ENCODE measurements at regions not wholly inside any gene's neighbourhood (a gene's known extent, or its start where the extent isn't known, plus 50 kb on each side); places are given as distances from the start of the nearest gene placed in this dataset.

DNA sequence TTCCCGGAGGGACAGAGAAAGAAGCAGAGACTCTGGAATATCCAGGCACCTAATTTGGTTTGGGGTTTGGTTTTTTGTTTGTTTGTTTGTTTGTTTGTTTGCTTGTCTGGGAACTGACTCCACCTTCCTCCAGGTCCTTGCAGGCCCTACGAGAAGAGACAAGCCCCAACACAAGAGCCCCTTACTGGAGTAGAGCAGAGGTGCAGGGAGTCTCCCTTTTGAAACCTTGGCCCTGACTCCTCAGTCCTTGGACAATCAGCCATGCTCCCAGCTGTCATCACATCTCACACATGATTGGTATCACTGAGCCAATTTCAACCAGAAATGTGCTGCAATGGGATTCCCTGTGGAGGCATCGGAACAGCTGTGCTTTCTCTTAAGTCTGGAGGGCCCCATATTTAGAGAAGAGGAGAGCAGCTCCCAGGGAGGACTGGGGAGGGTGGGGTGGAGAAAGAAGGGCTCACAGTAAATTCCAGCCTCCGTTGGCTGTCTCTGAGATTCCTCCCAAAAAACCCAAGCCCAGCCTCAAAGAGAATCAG lies 279.9 kb upstream of the NCKAP5 start:
- Histone ChIP-seq H2BK5ac (ENCODE audit: low read depth, low read length) (no peak overlapping the region), H3K4ac (replicated peaks; ENCODE audit: insufficient read length, low read depth, low read length) (no peak overlapping the region), H3K23ac (ENCODE audit: insufficient read length) (no peak overlapping the region), H2BK15ac (ENCODE audit: low read length) (no peak overlapping the region), H4K5ac (ENCODE audit: insufficient read length, low read depth, low read length) (no peak overlapping the region), H4K20me1 (replicated peaks in 1 of 2; ENCODE audit: control insufficient read depth in 1 of 2, insufficient read depth in 2 of 2, low read length in 2 of 2) (no peaks in the 10 kb centered on the region), H3K18ac (ENCODE audit: extremely low read depth, low read length) (no peak overlapping the region), H3K36me3 (ENCODE audit: control insufficient read depth in 2 of 4, insufficient read depth in 4 of 4, low read length in 3 of 4) (no peaks in the 10 kb centered on the region), H2BK120ac (replicated peaks; ENCODE audit: low read depth, low read length) (no peak overlapping the region), H2BK20ac (ENCODE audit: low read length) (no peak overlapping the region), H3K56ac (replicated peaks; ENCODE audit: insufficient read length, low read depth, low read length) (no peak overlapping the region), H3K79me1 (ENCODE audit: low read depth, low read length) (no peaks in the 10 kb centered on the region), H3K14ac (ENCODE audit: insufficient read length) (no peak overlapping the region), H2AFZ (ENCODE audit: low read length) (no peak overlapping the region), H3K4me2 (ENCODE audit: insufficient read depth in 1 of 2, low read depth in 2 of 2, low read length in 2 of 2) (no peak overlapping the region), H3K9me3 (ENCODE audit: insufficient read depth in 2 of 2, low read depth in 1 of 2, low read length in 1 of 2) (peaks cover 0 to 5% of the 10 kb centered on the region in 2 experiments; a peak in 2 of 4 replicates), H3K4me1 (replicated peaks in 1 of 4; ENCODE audit: control insufficient read depth in 3 of 4, insufficient read depth in 4 of 4, low read length in 3 of 4) (no peaks in the 10 kb centered on the region), H4K91ac (replicated peaks; ENCODE audit: insufficient read length, low read length) (no peak overlapping the region), H3K23me2 (ENCODE audit: low read depth, low read length) (no peaks in the 10 kb centered on the region), H3K79me2 (ENCODE audit: control insufficient read depth in 1 of 2, insufficient read depth in 2 of 2, low read length in 2 of 2) (no peaks in the 10 kb centered on the region), H3K27ac (ENCODE audit: low read depth, low read length) (no peak overlapping the region), H2BK12ac (ENCODE audit: low read depth, low read length) (no peak overlapping the region), H3K9ac (replicated peaks in 1 of 4; ENCODE audit: extremely low read depth in 1 of 4, low read depth in 3 of 4, low read length in 3 of 4) (no peak overlapping the region), H4K8ac (ENCODE audit: extremely low read depth, insufficient read depth, low read length) (no peak overlapping the region), H3K4me3 (ENCODE audit: extremely low read depth in 1 of 4, insufficient read depth in 2 of 4, low read depth in 3 of 4, low read length in 4 of 4) (no peak overlapping the region), H2AK5ac (ENCODE audit: low read depth, low read length) (no peak overlapping the region), H3K27me3 (replicated peaks in 1 of 4; ENCODE audit: control insufficient read depth in 3 of 4, extremely low read depth in 1 of 4, insufficient read depth in 3 of 4, low read length in 3 of 4) (no peaks in the 10 kb centered on the region; a peak in 1 of 7 replicates)
- FAIRE-seq = no peak
- no peak for DNase-seq (ENCODE audit: low read depth in 1 of 2, low spot score in 2 of 2)
- ChIA-PET POLR2A (ENCODE audit: partially characterized antibody) (no interaction called here), CTCF (ENCODE audit: partially characterized antibody) (interaction anchor here (1.6 kb wide), 2 partner anchors 41 to 329 kb away, joined by 4 to 5 read pairs; no protein-coding TSS in a partner anchor)
- WGBS, 2 experiments (ENCODE audit: extremely low coverage in 1 of 2, insufficient coverage in 1 of 2, insufficient read length in 1 of 2, insufficient replicate concordance in 2 of 2, low coverage in 1 of 2, low lambda C conversion rate in 2 of 2, missing lambda C conversion rate in 1 of 2) = 77% methylated on average over 4 of the region's 4 CpGs; no CpG with 5 or more reads in 1 of the 2 experiments
- TF ChIP-seq RNF2 (IDR thresholded peaks at IDR 0.05; ENCODE audit: borderline replicate concordance, low read depth, low read length, missing control alignments, poor library complexity, severe bottlenecking) = no peak
- no peak for TF ChIP-seq CBX8 (IDR thresholded peaks at IDR 0.05; ENCODE audit: borderline replicate concordance, low read depth, low read length)
- TF ChIP-seq POLR2A (IDR thresholded peaks at IDR 0.05; ENCODE audit: control extremely low read depth in 1 of 2, low read depth in 2 of 2, low read length in 2 of 2) = no peak
- no peak for TF ChIP-seq TAF1 (IDR thresholded peaks at IDR 0.05; ENCODE audit: low read depth, low read length)
- TF ChIP-seq RBBP5 (IDR thresholded peaks at IDR 0.05; ENCODE audit: borderline replicate concordance, low read depth, low read length) = no peak
- no peak for TF ChIP-seq KDM1A (IDR thresholded peaks at IDR 0.05; ENCODE audit: borderline replicate concordance, low read length)
- TF ChIP-seq BCL11A (IDR thresholded peaks at IDR 0.05; ENCODE audit: low read depth in 2 of 2, low read length in 2 of 2) = no peak
- no peak for TF ChIP-seq EZH2 (IDR thresholded peaks at IDR 0.05; ENCODE audit: low read depth, low read length, severe bottlenecking)
- TF ChIP-seq SP1 (IDR thresholded peaks at IDR 0.05; ENCODE audit: low read depth, low read length) = no peak
- no peak for TF ChIP-seq CBX5 (IDR thresholded peaks at IDR 0.05; ENCODE audit: low read depth, low read length)

All from H1 (cell line).